H9 (cell line): ENCODE measurements at regions not wholly inside any gene's neighbourhood (a gene's known extent, or its start where the extent isn't known, plus 50 kb on each side); places are given as distances from the start of the nearest gene placed in this dataset.

Experiments used
- DNase-seq: peaks from one replicate; pipeline ENCODE4 v3.0.0-alpha.2; 2017
- H2AFZ ChIP-seq: one replicate; pipeline ENCODE4 v1.6.1; 2013; ENCODE audit warnings: mild to moderate bottlenecking, low read length, control low read depth, moderate library complexity
- H2AK5ac ChIP-seq: 2 replicates; pipeline ENCODE4 v1.6.1; 2013; ENCODE audit warnings: low read length, control low read depth, mixed read lengths; ENCODE audit not compliant: insufficient read length
- H2BK120ac ChIP-seq: one replicate; pipeline ENCODE4 v1.6.1; 2013; ENCODE audit warnings: low read depth, mild to moderate bottlenecking, low read length, control low read depth, inconsistent platforms; ENCODE audit not compliant: poor library complexity, severe bottlenecking
- H2BK12ac ChIP-seq: 2 replicates; pipeline ENCODE4 v1.6.1; 2013; ENCODE audit warnings: low read length, control low read depth, mixed read lengths, low read depth; ENCODE audit not compliant: insufficient read length
- H2BK15ac ChIP-seq: 2 replicates; pipeline ENCODE4 v1.6.1; 2013; ENCODE audit warnings: low read depth, low read length, control low read depth
- H2BK20ac ChIP-seq: one replicate; pipeline ENCODE4 v1.6.1; 2013; ENCODE audit warnings: low read depth, mild to moderate bottlenecking, low read length, control low read depth, inconsistent platforms; ENCODE audit not compliant: poor library complexity, severe bottlenecking
- H2BK5ac ChIP-seq: 2 replicates; pipeline ENCODE4 v1.6.1; 2013; ENCODE audit warnings: low read length, control low read depth, mixed read lengths; ENCODE audit not compliant: insufficient read length
- H3K14ac ChIP-seq: 2 replicates; pipeline ENCODE4 v1.6.1; 2013; ENCODE audit warnings: low read length, control low read depth; ENCODE audit not compliant: insufficient read depth
- H3K18ac ChIP-seq: 2 replicates; pipeline ENCODE4 v1.6.1; 2013; ENCODE audit warnings: low read depth, mild to moderate bottlenecking, mixed read lengths, low read length, control low read depth; ENCODE audit not compliant: insufficient read length
- H3K23ac ChIP-seq: 2 replicates; pipeline ENCODE4 v1.6.1; 2013; ENCODE audit warnings: low read length, control low read depth, mixed read lengths, low read depth; ENCODE audit not compliant: insufficient read length
- H3K23me2 ChIP-seq: 2 replicates; pipeline ENCODE4 v1.6.1; 2013; ENCODE audit warnings: low read depth, mild to moderate bottlenecking, mixed read lengths, low read length, control low read depth; ENCODE audit not compliant: insufficient read length, poor library complexity, severe bottlenecking
- H3K27ac ChIP-seq: 2 replicates; pipeline ENCODE4 v1.5.1; 2013; ENCODE audit warnings: low read length, control low read depth, mixed read lengths, low read depth; ENCODE audit not compliant: insufficient read length
- H3K27me3 ChIP-seq: 2 replicates; pipeline ENCODE4 v1.6.1; 2013; ENCODE audit warnings: low read length, control low read depth, inconsistent platforms; ENCODE audit not compliant: insufficient read depth
- H3K4ac ChIP-seq: 2 replicates; pipeline ENCODE4 v1.6.1; 2013; ENCODE audit warnings: low read depth, mild to moderate bottlenecking, control low read depth, inconsistent platforms, low read length, moderate library complexity
- H3K4me1 ChIP-seq: 2 replicates; pipeline ENCODE4 v1.6.1; 2013; ENCODE audit warnings: low read length, control low read depth, inconsistent platforms; ENCODE audit not compliant: insufficient read depth
- H3K4me2 ChIP-seq: 2 replicates; pipeline ENCODE4 v1.6.1; 2013; ENCODE audit warnings: low read length, control low read depth, mixed read lengths; ENCODE audit not compliant: insufficient read length, insufficient read depth
- H3K56ac ChIP-seq: 2 replicates; pipeline ENCODE4 v1.6.1; 2013; ENCODE audit warnings: low read depth, mild to moderate bottlenecking, mixed read lengths, low read length, control low read depth; ENCODE audit not compliant: insufficient read length
- H3K79me1 ChIP-seq: 2 replicates; pipeline ENCODE4 v1.6.1; 2013; ENCODE audit warnings: low read depth, mild to moderate bottlenecking, moderate library complexity, low read length, control low read depth, inconsistent platforms; ENCODE audit not compliant: insufficient read depth, poor library complexity, severe bottlenecking
- H3K79me2 ChIP-seq: 2 replicates; pipeline ENCODE4 v1.6.1; 2013; ENCODE audit warnings: low read length, control low read depth, inconsistent platforms; ENCODE audit not compliant: insufficient read depth
- H3K9ac ChIP-seq: 2 replicates; pipeline ENCODE4 v1.6.1; 2013; ENCODE audit warnings: low read length, control low read depth, mixed read lengths; ENCODE audit not compliant: insufficient read length; ENCODE audit errors: extremely low read depth
- H3K9me3 ChIP-seq: one replicate; pipeline ENCODE4 v1.6.1; 2013; ENCODE audit warnings: low read depth, low read length, inconsistent platforms; ENCODE audit not compliant: control insufficient read depth
- H3T11ph ChIP-seq: one replicate; pipeline ENCODE4 v1.6.1; 2013; ENCODE audit warnings: mild to moderate bottlenecking, low read length, control low read depth, inconsistent platforms
- H4K20me1 ChIP-seq: one replicate; pipeline ENCODE4 v1.6.1; 2013; ENCODE audit not compliant: control insufficient read depth, insufficient read length, insufficient read depth
- H4K5ac ChIP-seq: 2 replicates; pipeline ENCODE4 v1.6.1; 2013; ENCODE audit warnings: low read depth, mild to moderate bottlenecking, mixed read lengths, low read length, control low read depth; ENCODE audit not compliant: insufficient read length
- H4K8ac ChIP-seq: replicated peaks from 2 replicates; pipeline ENCODE4 v1.6.1; 2013; ENCODE audit warnings: low read length, control low read depth, mixed read lengths, low read depth; ENCODE audit not compliant: insufficient read length
- H4K91ac ChIP-seq: 2 replicates; pipeline ENCODE4 v1.6.1; 2013; ENCODE audit warnings: low read depth, mild to moderate bottlenecking, moderate library complexity, mixed read lengths, low read length, control low read depth; ENCODE audit not compliant: insufficient read length
- H3K27ac Mint-ChIP-seq, 3 experiments: 2 replicates in 2 of 3; 3 replicates in 1 of 3; pipeline ENCODE4 v1.8.0; 2020 to 2021; ENCODE audit warnings: mixed read lengths in 3 of 3, mild to moderate bottlenecking in 1 of 3, moderate library complexity in 1 of 3
- H3K27me3 Mint-ChIP-seq: 2 replicates; pipeline ENCODE4 v1.8.0; 2021; ENCODE audit warnings: low read depth, mild to moderate bottlenecking, moderate library complexity, mixed read lengths
- H3K36me3 Mint-ChIP-seq, 3 experiments: 2 replicates in 2 of 3; 3 replicates in 1 of 3; pipeline ENCODE4 v1.8.0; 2020 to 2021; ENCODE audit warnings: low read depth in 3 of 3, mixed read lengths in 3 of 3; ENCODE audit not compliant: insufficient read depth in 1 of 3
- H3K4me1 Mint-ChIP-seq, 2 experiments: 2 replicates each; pipeline ENCODE4 v1.8.0; 2020; ENCODE audit warnings: mixed read lengths in 2 of 2
- H3K4me3 Mint-ChIP-seq, 2 experiments: 2 replicates in 1 of 2; 3 replicates in 1 of 2; pipeline ENCODE4 v1.8.0; 2020 to 2021; ENCODE audit warnings: mild to moderate bottlenecking in 2 of 2, mixed read lengths in 2 of 2, moderate library complexity in 1 of 2
- H3K9me3 Mint-ChIP-seq, 2 experiments: 2 replicates in 1 of 2; 3 replicates in 1 of 2; pipeline ENCODE4 v1.8.0; 2020; ENCODE audit warnings: mild to moderate bottlenecking in 2 of 2, mixed read lengths in 2 of 2, moderate library complexity in 1 of 2
- WGBS: extraction: QIAGEN DNeasy Blood & Tissue Kit; methylation state at CpG from one replicate; pipeline ENCODE4 v1.1.7; 2013; ENCODE audit warnings: missing lambda C conversion rate, low lambda C conversion rate, mixed read lengths; ENCODE audit not compliant: insufficient read length; ENCODE audit errors: extremely low coverage; 5-methylcytosine and 5-hydroxymethylcytosine counted together
- TF ChIP-seq, protein P1 (sequence below): fragments of 200-600 bp; sonication (generic); conservative IDR thresholded peaks from 3 replicates; pipeline ENCODE4 v1.8.0; 2021; ENCODE audit warnings: antibody characterized with exemption, mild to moderate bottlenecking

DNA sequence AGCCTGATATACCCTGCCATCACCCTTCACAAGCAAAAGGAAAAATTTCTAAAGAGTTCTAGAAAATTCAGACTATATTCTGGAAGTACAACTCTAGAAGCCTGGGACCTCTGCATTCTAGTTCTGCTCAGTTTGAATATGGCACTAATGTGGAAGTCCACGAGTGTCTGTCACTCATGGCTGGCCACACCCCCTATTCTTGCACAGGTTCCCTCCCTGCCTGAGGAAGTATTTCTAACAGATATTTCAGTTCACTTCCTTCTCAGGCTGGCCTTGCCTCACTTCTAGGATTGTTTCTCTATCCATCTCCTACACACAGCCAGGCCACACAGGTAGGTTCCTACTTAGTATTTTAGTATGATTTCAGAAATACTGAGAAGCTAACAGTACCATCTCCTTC, 67.4 kb downstream of the PHLDA1 start:
- H3K27me3 Mint-ChIP-seq, result no peaks in the 10 kb centered on the region; the same call in 1 of the 2 replicates
- no peak for DNase-seq
- no peak overlapping the region for H2AK5ac ChIP-seq
- H3K9ac ChIP-seq, result no peak overlapping the region
- H2AFZ ChIP-seq, result no peak overlapping the region
- no peaks in the 10 kb centered on the region for H3K79me1 ChIP-seq
- no peak overlapping the region for H3K4ac ChIP-seq
- H3K14ac ChIP-seq, result no peak overlapping the region
- no peak overlapping the region for H2BK12ac ChIP-seq
- no peaks in the 10 kb centered on the region; a peak in 1 of 7 replicates for H3K36me3 Mint-ChIP-seq
- H3T11ph ChIP-seq, result no peak overlapping the region
- H3K23ac ChIP-seq, result no peak overlapping the region
- TF ChIP-seq, protein P1, sequence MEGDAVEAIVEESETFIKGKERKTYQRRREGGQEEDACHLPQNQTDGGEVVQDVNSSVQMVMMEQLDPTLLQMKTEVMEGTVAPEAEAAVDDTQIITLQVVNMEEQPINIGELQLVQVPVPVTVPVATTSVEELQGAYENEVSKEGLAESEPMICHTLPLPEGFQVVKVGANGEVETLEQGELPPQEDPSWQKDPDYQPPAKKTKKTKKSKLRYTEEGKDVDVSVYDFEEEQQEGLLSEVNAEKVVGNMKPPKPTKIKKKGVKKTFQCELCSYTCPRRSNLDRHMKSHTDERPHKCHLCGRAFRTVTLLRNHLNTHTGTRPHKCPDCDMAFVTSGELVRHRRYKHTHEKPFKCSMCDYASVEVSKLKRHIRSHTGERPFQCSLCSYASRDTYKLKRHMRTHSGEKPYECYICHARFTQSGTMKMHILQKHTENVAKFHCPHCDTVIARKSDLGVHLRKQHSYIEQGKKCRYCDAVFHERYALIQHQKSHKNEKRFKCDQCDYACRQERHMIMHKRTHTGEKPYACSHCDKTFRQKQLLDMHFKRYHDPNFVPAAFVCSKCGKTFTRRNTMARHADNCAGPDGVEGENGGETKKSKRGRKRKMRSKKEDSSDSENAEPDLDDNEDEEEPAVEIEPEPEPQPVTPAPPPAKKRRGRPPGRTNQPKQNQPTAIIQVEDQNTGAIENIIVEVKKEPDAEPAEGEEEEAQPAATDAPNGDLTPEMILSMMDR, result no peak
- H3K27ac ChIP-seq, result no peak overlapping the region
- no peaks in the 10 kb centered on the region for H4K20me1 ChIP-seq
- no peaks in the 10 kb centered on the region for H3K27me3 ChIP-seq
- no peak overlapping the region for H2BK120ac ChIP-seq
- no peak overlapping the region for H4K91ac ChIP-seq
- no peaks in the 10 kb centered on the region for H3K9me3 ChIP-seq
- H4K8ac ChIP-seq, result no peak overlapping the region
- WGBS, result no CpG with 5 or more reads among the region's 1 CpG
- H4K5ac ChIP-seq, result no peak overlapping the region
- H3K4me1 Mint-ChIP-seq, result peaks cover 25 to 37% of the 10 kb centered on the region in 2 experiments
- no peak overlapping the region for H2BK15ac ChIP-seq
- H3K18ac ChIP-seq, result no peak overlapping the region
- no peaks in the 10 kb centered on the region for H3K79me2 ChIP-seq
- no peak overlapping the region for H3K4me3 Mint-ChIP-seq
- no peak overlapping the region for H3K4me2 ChIP-seq
- no peak overlapping the region for H3K27ac Mint-ChIP-seq
- H3K9me3 Mint-ChIP-seq, result no peaks in the 10 kb centered on the region
- H2BK5ac ChIP-seq, result no peak overlapping the region
- peaks cover 8% of the 10 kb centered on the region; the same call in 1 of the 2 replicates for H3K4me1 ChIP-seq
- H3K23me2 ChIP-seq, result no peaks in the 10 kb centered on the region
- no peak overlapping the region for H3K56ac ChIP-seq
- no peak overlapping the region for H2BK20ac ChIP-seq
